DMS153 treated with DMSO at 0.1 percent for 48 hours (cell line): ENCODE measurements at regions not wholly inside any gene's neighbourhood (a gene's known extent, or its start where the extent isn't known, plus 50 kb on each side); places are given as distances from the start of the nearest gene placed in this dataset.
"Not testable (repeated sequence)": the region's sequence is repeated elsewhere in the genome, so short reads cannot be mapped to it uniquely, and the experiment has no call there.

Source experiments
- DNase-seq: peaks from one replicate; lab custom pipeline; 2025; ENCODE audit not compliant: unreplicated experiment; lab: John Stamatoyannopoulos, UW

DNA sequence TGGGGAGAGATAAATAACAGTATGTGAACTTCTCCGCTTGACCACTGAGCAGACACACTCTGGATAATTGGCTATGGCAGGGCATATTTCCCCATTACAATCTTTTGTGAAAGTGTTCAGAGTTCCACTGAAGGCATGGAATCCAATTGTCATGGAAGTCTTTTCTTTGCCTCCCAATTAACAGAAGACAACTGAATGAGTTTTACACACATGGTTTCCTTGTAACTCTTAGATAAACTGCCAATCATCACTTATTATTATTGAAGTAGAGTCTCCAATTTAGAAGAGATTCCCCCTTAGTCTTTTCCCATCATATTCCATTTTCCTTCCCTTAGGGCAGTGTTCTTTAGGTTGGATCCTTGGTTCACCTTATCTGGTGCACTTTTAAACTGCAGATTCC is 308.3 kb downstream of the NR2F2 start:
- DNase-seq, result no peak

DNA sequence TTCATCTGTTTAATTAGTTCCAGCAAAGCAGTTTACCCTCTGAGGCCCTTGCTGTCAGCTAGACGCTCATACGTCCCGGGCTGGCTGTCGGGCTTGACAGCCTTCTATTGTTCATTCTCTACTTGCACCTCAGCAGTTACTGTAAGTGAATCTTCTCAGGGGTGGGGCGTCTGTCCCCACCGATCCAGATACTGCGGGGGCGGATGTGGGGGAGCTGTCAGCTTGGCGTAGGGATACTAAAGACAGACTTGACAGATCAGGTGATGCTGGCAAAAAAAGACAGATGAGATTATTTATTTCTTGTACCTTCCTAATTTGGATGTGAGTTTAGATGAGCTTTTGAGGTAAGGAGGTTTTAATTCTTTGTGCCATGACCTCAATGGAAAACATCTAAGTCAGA is 315.3 kb downstream of the NR2F2 start:
- DNase-seq, result no peak

- no peak for DNase-seq
These were observed 318.4 kb downstream of the NR2F2 start for GRCh38 chr15:96648866-96649265.

DNA sequence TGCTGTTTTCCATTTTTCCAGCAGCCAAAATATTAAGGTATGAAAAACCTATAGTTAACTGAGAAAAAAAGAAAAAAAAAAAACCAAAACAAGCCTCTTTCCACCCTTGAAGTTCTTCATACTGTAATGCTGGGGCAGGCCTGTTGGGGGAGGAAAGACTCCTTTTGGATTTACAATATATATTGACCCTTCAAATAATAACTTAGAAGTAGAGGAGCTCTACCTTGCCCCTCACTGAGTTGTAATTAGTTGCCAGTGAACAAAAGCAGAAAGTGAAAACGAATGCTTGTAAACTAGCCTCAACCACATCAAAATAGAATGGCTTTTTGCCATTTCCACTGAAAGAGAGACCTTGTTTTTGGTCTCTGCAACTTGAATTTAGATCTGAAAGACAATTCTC is 326.6 kb downstream of the NR2F2 start:
- DNase-seq, result no peak

GRCh38 chr15:96666979-96667378 is 336.5 kb downstream of the NR2F2 start:
- not testable (repeated sequence) for DNase-seq

- DNase-seq, result no peak
These were observed 339.9 kb downstream of the NR2F2 start for GRCh38 chr15:96670389-96670788.

DNA sequence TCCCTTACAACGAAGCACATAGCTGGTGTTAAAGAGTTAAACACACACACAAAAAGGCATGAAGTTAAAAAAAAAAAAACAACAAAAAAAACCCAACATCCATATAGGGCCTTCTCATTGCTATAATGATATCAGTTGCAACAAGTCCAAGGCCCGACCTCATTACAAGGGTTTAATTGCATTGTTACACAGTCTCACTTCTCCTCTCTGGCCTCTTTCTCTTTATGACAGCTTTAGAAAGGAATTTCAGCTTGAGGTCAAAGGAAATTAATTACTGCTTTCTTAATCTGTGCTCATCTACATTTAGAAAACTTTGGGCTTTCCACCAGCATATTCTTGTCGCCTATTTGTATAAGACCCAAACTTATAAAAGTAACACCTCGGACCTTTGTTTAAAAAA is 342.1 kb downstream of the NR2F2 start:
- no peak for DNase-seq

DNA sequence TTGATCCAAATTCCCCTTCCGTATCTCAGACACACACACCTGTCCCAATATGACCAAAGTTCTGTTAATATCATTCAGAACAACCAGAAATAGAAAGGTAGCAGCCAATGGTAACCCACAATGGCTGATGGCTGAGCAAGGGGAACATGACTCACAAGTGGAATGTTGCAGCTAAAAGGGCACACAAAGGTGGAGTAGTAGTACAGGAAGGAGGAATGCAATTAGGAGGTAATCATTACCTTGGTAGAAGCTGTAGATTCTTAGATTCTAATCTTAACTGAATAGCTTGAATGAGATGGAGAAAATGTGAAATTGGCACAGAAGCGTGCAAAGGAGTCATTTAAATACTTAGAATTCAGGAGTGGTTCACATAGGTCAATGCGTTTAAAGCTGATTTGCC is 347.9 kb downstream of the NR2F2 start:
- DNase-seq, result no peak

- DNase-seq, result no peak
These were observed 357.0 kb downstream of the NR2F2 start for GRCh38 chr15:96687388-96688107.

- DNase-seq, result no peak
These were observed 360.2 kb downstream of the NR2F2 start for GRCh38 chr15:96690733-96691132.

DNA sequence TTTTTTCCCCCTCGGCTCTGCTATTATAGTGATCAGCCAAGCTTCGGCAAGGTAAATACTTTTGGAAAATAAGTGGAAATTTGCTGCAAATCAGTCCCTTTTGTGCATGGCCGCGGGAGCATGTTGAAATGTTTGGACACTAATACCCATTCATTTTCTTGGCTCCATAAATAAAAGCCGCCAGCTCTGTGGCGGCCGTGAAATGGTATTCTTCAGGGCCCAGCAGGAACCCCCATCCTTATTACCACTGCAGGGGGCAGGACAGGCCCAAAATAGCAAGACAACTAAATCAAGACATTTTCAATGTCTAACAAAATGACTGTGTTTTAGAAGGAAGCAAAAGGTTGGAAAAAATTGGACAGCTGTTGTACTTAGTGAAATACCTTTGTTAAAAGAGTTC is 362.3 kb downstream of the NR2F2 start:
- no peak for DNase-seq

DNA sequence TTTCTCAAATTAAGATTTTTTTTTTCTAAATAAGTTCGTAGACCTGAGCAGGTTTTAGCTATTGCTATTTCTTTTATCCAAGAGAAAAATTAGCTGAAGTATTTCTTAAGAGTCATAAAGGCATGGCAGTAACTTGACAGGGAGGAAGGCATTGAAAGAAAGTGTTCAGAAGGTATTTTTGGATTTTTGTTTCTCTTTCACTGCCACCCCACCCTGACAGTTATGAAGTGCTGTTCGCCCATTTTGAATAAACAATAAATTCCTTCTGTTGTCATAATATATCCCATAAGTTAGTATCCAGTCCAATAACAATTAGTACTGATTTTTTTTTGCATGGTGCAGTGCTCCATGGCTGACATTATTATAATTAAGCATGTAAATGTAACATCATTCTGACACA is 363.0 kb downstream of the NR2F2 start:
- DNase-seq, result no peak

DNA sequence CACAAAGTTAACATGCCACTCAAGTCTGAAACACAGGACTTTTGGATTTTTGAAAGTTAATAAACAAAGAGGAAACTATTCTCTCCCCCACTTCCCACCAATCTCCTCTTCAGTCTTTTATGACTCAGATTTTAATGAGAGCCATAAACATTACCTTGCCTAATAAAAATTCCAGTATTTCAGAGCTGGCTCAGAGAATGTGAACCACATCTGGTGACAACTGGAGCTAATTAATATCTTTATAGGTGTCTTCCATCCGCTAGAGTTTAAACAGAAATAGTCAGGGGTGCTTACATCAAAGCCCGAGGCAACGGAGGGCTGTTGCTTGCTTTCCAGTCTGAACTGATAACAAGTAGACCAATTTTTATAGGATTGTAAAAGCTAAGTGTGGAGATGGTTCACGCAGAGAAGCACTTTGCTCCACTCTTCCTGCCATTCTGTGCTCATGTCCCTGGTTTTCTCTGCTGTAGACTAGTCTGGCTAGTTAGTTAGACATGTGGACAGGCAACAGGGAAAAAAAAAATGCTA is 363.6 kb downstream of the NR2F2 start:
- no peak for DNase-seq

DNA sequence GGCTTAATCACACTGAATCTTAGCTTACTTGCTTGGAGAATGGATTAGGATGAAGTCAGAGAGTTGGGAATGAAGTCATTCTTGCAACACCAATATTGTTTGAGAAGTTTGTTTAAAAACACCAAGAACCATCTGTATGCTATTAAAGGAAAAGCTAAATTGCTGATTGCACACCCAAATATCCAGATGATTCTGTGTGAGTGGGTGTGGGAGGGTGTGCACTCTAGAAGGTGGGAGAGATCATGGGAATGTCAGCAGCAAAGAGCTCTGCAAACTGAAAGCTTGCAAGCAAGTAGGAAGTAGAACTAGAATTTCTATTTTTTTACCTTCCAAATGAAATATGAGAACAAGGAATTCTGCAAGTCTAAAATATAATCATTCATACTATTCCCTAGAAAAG is 364.9 kb downstream of the NR2F2 start:
- DNase-seq, result no peak

- DNase-seq, result no peak
These were observed 369.4 kb downstream of the NR2F2 start for GRCh38 chr15:96699871-96700401.

DNA sequence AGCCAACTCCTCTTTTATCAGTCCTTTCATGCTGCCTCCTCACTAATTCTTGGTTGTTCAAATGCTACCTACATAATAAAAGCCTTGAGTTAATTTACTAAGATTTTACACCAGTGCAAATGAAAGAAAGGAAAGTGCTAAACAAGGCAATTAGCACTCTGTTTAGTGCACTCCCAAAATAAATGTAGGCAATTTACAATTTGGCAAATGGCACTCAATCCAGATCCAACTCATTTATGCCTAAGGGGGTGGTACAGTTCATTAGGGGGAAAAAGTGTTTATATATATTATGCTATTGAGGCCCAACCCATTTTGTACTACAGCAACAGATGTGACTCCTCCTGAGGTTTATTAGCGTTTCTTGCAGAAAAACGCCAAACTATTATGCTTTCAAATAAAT is 370.1 kb downstream of the NR2F2 start:
- no peak for DNase-seq

- DNase-seq, result no peak
These were observed 370.9 kb downstream of the NR2F2 start for GRCh38 chr15:96701443-96701842.

- no peak for DNase-seq
These were observed 371.4 kb downstream of the NR2F2 start for GRCh38 chr15:96701877-96702276.

- no peak for DNase-seq
These were observed 372.1 kb downstream of the NR2F2 start for GRCh38 chr15:96702589-96702988.

DNA sequence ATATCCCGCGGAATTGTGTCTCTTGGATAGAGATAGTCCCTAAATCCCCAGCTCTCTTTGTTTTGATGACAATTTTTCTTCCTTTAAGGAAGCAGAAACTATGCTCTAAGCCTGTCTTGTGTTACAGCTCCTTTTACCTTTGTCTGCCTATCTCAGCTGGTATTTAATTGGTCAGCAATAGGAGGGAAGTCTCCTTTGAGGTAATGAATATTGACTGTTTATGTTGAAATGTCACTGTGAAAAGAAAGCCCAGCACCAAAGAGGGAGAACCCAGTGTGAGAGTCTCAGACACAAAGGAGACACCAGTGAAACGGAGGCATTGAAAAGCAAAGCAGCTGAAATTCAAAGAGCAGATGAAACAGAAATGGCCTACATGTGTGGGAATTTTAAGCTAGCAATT is 372.6 kb downstream of the NR2F2 start:
- DNase-seq, result no peak

- no peak for DNase-seq
These were observed 373.5 kb downstream of the NR2F2 start for GRCh38 chr15:96703794-96704550.

GRCh38 chr15:96716075-96716474 is 385.6 kb downstream of the NR2F2 start:
- DNase-seq, result no peak
